HG02759 (cell line): ENCODE measurements at regions not wholly inside any gene's neighbourhood (a gene's known extent, or its start where the extent isn't known, plus 50 kb on each side); places are given as distances from the start of the nearest gene placed in this dataset.
"Not testable (repeated sequence)": the region's sequence is repeated elsewhere in the genome, so short reads cannot be mapped to it uniquely, and the experiment has no call there.

Source experiments
- ATAC-seq: cut with Tn5 transposase; IDR thresholded peaks from one replicate; pipeline ENCODE4 v1.9.1; 2021; ENCODE audit warnings: mild to moderate bottlenecking, moderate library complexity; ENCODE audit not compliant: unreplicated experiment

DNA sequence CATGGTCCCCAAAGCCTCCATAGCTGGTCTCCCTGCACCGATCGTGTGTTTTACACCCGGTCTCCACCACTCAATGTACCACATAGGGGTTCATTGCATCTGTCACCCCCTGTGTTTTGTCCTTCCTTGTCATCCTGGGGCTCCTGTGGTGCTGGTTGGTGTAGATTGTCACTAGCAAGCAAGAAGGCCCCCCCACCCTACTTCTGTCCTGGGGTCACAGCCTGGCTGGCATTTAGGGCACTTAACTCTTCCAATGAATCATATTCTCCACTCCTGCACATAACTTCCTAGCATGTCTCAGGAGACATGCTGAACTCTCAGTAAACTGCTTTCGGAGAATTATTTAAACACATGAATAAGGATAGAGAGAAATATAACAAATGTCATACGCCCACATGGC lies 161.4 kb downstream of the BCL2L11 start:
- ATAC-seq: not testable (repeated sequence)

DNA sequence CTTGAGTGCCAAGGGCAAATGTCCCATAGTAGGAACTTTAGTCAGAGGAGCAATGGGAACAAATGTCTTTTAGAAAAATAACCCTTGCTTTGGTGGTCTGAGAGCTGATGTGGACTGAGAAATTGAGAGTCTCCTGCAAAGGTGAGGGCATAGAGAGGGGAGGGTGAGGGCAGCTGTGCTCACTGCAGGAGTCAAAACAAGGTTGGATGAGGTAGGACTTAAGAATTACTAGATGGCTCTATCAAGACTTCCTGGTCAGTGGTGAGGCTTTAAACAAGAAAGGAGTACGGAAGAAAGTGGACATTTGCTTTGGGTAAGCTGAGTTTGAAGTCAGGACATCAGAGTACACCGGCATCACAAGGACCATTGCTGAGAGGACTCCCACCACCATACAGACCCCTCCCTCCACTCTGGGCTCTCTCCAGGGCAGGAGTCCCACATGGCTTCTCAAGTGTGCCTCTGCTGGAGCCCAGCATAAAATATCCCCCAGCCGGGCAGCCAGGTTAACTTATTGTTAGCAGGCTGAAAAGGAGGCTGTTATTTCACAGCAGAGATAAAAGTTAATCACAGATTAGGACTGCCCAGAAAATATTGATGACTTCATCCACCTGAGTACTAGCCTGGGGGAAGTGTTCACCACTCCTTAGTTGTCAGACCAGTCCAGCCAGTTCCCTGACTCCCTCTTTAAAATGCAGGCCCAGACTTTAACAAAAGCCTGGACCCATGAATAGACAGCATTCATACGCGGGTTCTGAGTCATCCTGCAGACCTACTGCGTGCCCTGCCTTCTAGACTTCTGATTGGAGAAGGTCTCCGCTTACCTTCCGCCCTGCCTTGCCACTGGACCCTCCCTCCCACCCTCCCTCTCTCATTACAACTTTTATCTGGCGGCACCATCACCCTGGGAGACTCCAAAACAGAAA lies 167.2 kb downstream of the BCL2L11 start:
- ATAC-seq: not testable (repeated sequence)

DNA sequence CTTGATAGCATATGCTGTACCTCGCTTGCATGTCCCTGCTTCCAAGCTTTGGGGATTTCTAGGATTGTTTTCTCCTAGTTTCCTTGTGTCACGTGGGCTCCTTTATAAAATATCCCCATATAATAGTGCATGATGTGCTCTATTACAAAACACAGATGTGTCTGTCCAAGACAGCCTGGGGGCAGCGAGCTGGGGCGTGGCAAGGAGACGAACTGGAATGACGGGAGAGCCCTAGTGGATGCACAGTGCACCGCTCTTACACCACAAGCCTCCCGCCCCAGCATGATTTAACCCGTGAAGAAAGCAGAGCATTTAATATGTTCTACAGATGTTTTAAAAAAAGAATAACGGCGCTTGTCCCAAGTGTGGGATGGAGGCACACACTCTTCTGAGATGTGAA lies 169.7 kb downstream of the BCL2L11 start:
- not testable (repeated sequence) for ATAC-seq

DNA sequence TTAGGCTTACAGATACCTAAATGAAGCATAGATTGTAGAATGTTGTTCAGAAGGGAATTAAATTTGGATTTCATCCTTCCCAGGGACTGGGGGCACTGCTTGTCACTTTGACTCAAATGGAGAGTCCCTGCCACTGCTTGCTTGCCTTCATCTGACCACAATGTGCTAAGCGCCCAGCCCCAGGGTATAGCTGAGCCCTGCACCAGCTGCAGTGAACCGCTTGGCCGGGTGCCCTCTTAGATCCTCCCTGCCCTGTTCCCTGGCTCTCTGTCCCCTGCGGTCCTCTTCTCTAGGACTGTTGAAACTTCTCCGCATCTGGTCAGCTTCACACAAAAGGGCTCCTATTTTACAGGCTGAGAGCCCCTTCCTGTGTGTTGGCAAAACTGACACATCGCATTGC lies 170.9 kb downstream of the BCL2L11 start:
- not testable (repeated sequence) for ATAC-seq

DNA sequence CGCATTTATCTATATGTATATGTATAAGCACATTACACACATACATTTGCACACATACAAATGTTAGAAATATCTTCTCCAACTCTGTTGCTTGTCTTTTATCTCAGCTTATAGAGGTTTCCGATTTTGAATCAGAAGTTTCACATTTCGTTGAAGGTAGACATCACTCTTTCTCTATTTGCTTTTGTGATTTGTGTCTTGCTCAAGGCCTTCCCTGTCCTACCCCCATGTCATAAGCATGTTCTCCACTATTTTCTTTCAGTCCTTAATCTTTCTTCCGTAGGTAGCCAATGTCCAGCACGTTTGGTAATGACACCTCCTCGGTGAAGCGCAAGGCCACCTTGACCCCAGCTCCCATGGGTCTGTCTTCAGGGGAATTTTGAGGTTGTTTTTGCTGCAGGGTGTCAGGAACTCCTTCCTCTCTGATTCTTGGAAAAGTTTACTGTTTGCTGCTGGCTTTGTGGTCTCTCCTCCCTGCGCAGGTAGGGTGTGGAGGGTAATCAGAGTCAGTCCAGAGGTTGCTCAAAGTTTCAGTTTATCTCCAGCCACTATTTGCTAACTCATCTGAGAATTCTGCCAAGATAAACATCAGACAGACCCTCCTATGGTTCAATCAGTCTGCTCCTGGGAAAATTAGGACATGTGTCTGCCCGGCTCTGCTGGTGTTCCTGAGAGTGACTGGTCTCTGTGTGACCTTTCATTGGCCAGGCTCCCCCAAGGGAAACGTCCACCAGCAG lies 171.7 kb downstream of the BCL2L11 start:
- not testable (repeated sequence) for ATAC-seq

DNA sequence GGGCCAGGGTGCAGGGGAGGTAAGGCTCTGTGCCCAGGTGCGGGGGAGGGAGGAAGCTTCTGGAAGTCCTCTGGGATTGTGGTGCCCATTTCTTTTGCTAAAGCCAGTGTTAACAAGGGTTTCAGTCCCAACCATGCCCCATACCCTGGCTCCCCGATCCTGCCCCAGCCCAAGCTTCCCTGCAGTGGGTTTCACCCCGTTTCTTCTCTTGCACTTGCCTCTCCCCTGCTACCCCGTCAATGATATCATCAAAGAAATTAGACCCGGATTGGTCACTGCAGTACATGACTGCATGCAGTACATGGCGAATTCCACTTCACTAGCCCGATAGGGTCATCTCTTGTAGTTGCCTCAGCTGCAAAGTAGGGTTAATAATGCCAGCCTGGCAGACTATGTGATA lies 174.0 kb downstream of the BCL2L11 start:
- ATAC-seq: not testable (repeated sequence)

DNA sequence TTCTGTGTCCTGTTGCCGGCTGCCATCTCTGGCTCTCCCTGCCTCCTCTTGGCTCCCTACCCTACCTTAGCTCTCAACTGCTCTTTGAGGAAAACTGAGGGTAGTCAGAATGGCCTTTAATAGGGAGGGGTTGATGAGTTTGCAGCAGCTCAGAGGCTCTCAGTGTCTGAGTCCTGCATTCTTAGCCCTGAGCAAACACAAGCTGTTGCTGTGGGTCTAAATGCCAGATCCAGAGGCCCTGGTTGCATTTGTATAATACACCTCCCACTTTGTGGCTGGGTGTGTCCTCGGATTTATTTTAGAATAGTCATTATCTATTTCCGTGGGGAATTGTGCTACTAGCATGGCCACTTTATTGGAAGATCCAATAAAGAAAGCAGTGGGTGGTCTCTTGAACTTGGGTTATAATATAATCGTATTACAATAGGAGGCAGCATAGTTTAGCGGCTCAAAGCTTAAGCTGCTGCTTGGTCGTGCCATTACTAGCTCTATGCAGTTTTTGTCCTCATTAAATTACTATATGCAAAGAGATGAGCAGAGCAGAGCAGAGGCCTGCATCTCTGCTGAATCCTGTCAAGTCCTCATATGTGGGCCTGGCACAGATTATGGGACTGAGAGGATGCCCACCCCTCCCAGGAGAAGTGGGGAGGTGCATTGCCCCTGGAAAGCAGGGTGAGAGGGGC lies 175.5 kb downstream of the BCL2L11 start:
- ATAC-seq: not testable (repeated sequence)

DNA sequence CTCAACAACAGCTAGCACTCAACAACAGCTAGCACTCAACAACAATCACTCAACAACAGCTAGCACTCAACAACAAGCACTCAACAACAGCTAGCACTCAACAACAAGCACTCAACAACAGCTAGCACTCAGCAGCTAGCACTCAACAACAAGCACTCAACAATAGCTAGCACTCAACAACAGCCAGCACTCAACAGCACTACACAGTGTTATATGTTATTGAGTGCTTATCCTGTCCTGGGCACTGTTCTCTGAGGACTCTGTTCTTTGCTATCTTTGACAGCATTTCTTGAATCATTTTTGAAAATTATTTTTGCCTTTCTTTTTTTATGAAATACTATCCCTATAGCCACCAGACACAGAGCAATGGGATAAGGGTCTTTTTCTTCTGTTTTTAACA lies 176.4 kb downstream of the BCL2L11 start:
- ATAC-seq: not testable (repeated sequence)

DNA sequence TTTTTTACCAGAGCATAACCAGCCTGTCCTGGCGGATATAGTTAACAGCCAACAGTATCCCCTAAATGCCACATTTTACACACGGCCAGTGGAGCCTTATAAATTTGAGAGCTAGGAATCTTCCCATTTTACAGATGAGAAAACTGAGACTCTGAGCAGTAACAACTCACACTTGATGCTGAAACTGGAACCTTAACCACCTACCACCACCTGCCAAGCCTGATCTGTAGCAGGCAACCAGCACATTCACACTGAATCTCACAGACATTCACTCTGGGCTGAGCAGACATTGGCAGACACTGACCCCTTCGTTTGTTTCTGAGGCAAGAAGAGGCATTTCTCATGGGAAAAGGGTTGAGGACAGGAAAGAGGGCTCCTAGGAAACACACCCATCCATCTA lies 178.2 kb downstream of the BCL2L11 start:
- not testable (repeated sequence) for ATAC-seq

DNA sequence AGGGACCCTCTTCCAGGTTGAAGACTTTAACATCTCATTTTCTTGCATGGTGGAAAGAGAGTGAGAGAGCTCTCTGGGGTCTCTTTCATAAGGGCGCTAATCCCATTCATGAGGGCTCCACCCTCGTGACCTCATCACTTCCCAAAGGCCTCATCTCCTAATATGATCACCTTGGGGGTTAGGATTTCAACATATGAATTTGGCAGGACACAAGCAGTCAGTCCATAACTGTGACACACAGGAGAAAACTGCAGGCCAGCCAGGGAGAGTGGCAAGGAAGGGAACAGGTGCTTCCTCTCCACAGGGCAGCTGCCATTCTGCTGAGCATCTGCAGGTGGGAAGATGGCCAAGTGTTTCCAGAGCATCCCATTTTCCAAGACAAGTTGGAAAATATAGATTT lies 178.9 kb downstream of the BCL2L11 start:
- not testable (repeated sequence) for ATAC-seq

DNA sequence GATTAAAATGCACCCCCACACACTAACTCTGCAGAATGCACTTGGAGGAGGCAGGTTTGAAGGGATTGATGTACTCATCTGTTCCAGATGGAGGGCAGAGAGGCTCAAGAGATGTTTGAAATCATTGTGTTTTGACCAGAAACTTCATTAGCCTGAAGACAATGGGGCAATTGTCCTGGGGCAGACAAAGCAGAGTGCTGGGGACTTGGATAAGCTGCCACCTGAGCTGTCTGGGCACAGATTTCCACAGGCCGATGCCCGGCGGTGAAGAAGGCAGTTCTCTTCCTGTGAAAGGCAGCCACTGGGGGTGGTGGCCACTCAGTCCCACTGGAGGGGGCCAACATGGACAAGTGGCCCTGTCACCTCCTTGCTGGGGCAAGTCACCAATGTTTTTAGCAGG lies 181.0 kb downstream of the BCL2L11 start:
- not testable (repeated sequence) for ATAC-seq

DNA sequence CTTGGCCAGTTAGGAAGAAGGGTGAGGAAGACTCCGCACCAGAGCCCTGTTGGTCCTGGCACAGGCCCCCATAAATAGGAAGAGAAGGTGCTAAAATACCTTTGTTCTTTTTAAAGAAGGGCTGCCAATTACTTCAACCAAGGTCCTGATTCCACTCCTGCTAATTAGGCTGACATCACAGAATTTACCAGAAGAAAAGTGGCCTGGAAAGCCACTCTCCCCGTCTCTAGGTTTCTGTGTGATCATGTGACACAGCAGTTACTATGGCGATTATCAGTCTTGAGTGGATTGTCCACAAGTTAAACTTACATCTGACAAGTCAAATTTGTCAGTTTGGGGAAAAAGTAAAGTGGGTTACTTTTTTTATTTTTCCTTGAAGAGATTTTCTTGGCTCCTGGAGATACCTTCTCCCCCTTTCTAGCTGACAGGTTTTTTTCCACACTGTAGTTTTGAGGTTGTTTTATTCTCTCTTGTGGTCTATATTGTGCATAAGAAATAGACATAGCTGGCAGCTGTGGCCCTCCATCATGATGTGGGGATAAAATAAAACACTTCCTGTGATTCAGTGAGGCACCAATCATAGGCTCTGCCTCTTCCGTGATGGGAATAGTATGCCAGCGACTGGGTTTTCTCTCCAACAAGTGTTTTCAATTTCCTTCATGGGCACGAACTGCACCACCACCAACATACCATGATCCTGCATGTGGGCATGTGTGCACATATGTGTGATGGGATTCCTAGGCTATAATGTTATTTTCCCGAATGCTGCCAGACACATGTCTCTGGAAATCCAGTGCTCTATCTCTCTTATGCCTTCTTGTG lies 181.9 kb downstream of the BCL2L11 start:
- ATAC-seq: not testable (repeated sequence)

DNA sequence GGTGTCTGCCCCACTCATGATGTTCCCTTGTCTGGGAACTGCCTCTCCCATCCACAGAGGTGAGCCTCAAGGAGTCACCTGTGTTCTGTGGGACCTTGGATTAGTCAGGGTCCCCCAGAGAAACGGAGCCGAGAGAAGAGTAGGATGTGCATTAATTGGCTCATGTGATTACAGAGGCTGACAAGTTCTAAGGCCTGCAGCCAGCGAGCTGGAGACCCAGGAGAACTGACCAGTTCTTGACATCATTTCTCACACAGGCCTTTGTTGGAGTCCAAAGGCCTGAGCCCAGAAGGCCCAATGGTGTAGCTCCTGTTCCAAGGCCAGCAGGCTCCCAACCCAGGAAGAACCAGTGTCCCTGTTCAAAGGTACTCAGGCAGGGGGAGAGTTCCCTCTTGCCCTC lies 186.6 kb downstream of the BCL2L11 start:
- ATAC-seq: not testable (repeated sequence)

DNA sequence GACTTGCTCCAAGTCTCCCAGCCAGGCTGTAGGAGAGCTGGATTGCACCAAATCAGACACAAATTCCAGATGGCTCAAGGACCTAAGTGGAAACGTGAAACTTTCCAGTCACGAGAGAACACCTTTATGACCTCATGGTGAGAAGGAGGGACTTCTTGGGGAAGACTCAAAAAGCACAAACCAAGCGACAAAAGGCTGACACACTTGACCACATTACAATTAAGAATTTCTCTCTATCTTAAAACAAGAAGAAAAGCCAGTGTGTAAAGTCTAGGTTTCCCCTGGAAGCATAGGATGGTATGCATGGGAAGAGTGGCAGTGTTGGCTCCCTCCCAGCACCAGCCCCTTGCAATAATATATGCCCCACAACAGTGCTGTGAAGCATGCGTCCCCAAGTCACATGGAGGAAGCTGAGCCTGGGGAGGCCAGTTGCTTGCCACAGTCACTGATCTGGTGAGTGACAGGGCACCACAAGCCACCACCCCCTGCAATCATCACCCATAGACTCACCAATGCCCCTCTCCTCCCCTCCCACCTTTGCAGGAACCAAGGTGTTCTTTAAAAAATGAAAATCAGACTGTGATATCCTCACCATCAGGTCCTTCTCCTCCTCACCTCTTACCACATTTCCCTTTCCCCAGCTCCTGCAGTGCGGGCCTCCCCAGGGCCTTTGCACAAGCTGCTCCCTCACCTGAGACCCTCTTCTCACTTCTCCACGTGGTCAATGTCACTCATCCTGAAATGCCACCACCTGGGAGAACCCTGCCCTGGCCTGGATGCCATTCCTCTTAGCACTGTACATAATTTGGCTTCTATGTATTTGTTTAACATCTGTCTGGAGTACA lies 188.7 kb downstream of the BCL2L11 start:
- ATAC-seq: not testable (repeated sequence)

DNA sequence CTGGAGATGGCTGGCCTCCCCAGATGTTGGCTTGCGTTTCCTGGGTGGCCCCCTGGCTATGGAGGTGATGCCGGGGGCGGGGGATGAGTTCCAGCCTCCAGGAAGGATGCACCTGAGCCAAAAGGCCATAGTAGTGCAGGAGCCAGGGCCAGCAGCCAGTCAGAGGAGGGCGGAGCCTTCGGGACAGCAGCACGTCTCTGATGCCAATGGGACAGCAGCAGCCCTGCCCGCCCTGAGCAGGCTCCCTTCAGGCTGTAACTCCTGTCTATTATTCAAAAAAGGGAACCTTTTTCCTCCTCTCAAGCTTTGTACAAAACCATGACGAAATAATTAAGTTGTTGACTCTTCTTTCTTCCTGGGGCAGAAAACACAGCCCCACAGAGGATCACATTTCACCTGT lies 189.7 kb downstream of the BCL2L11 start:
- ATAC-seq: not testable (repeated sequence)

DNA sequence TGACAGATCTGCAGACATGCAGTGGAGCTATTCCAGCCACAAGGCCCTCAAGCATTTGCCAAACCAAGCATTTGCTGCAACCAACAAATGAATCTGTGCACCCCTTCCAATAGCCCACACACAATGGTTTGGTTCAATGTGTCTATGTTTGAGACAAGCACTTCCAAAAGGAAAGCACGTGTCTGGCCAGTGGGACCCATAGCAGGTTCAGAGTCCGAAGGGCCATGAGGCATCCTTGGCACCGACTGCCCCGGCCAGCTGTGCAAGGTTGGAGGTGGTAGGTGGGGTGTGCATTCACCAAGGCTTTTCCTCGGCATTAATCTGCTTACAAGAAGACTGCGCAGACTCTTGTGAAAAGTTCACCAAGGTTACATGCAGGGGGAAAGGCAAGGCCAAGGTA lies 190.9 kb downstream of the BCL2L11 start:
- ATAC-seq: not testable (repeated sequence)

DNA sequence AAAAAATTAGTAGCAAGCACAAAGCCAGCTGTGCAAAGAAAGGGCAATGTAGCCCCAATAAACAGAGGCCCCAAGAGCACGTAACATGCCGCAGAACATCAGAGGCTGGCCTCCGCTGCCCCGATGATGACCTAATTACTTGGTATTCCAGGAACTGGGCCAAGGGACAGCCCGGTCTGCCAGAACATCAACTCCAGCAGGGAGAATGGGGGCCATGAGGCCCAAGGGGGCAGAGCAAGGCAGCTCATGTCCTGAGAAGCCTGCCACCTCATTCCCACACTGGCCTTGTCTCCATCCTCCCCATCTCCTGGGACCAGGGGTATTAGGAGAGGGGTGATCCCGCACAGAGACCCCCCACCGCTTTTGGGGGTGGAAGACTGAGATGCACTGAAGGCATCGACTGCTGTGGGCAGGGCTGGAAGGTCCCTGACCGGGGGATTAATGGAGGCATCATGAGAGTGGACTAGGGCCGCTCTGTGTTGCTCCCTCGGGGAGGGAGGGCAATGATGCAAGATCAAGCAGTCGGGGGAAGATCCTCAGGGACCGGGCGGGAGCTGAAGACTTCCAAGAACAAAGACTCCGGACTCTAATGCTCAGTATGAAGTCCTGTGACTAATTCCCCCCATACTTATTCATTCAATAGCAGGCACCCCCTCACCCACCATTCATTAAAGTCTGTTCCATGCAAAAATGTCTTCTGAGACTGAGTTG lies 192.3 kb downstream of the BCL2L11 start:
- not testable (repeated sequence) for ATAC-seq

DNA sequence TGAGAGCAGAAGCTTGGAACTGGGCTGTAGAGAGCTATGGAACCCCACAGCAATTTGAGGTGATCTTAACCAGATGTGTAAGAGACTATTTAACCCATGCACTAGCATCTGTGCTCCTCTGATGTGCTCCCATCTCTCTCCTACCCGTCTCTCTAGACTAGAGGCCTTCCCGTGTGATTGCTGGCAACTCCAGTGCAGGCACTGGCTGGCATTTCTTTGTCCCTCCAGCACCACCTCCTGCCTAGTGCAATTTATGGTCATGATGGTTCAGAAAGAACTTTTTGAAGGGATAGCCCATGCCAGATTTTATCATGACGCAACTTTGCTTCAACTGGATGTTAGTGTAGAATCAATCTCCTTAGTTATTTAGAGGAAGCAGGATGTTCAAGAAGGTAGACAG lies 193.0 kb downstream of the BCL2L11 start:
- not testable (repeated sequence) for ATAC-seq
